Neuronal stem cell (in vitro differentiated cells): ENCODE measurements at regions not wholly inside any gene's neighbourhood (a gene's known extent, or its start where the extent isn't known, plus 50 kb on each side); places are given as distances from the start of the nearest gene placed in this dataset.
"Not testable (repeated sequence)": the region's sequence is repeated elsewhere in the genome, so short reads cannot be mapped to it uniquely, and the experiment has no call there.

ENCODE experiments used
- DNase-seq: peaks from one replicate; pipeline ENCODE4 v3.0.0-alpha.2; 2013; ENCODE audit warnings: low spot score
- H2AFZ ChIP-seq: one replicate; pipeline ENCODE4 v1.6.1; 2013; ENCODE audit warnings: mild to moderate bottlenecking, low read length, inconsistent platforms
- H2AK5ac ChIP-seq: 2 replicates; pipeline ENCODE4 v1.6.1; 2013; ENCODE audit warnings: low read depth, mild to moderate bottlenecking, inconsistent platforms, low read length, moderate library complexity, mixed read lengths
- H2BK120ac ChIP-seq: 2 replicates; pipeline ENCODE4 v1.6.1; 2013; ENCODE audit warnings: low read depth, mild to moderate bottlenecking, inconsistent platforms, low read length, moderate library complexity, mixed read lengths
- H2BK12ac ChIP-seq: one replicate; pipeline ENCODE4 v1.6.1; 2013; ENCODE audit warnings: low read length, inconsistent platforms
- H2BK15ac ChIP-seq: 2 replicates; pipeline ENCODE4 v1.6.1; 2013; ENCODE audit warnings: mild to moderate bottlenecking, low read length, inconsistent platforms, mixed read lengths
- H2BK5ac ChIP-seq: one replicate; pipeline ENCODE4 v1.6.1; 2013; ENCODE audit warnings: inconsistent platforms, mild to moderate bottlenecking, low read length, moderate library complexity
- H3K14ac ChIP-seq: one replicate; pipeline ENCODE4 v1.6.1; 2013; ENCODE audit warnings: low read length, inconsistent platforms
- H3K18ac ChIP-seq: 2 replicates; pipeline ENCODE4 v1.6.1; 2013; ENCODE audit warnings: low read length, inconsistent platforms
- H3K23ac ChIP-seq: 2 replicates; pipeline ENCODE4 v1.6.1; 2013; ENCODE audit warnings: low read depth, mild to moderate bottlenecking, mixed read lengths, low read length, inconsistent platforms; ENCODE audit not compliant: poor library complexity
- H3K27ac ChIP-seq: replicated peaks from 3 replicates; pipeline ENCODE4 v1.5.1; 2013; ENCODE audit warnings: low read length, inconsistent platforms
- H3K27me3 ChIP-seq, 3 experiments: 2 replicates each; pipeline ENCODE4 v1.6.1; 2013; ENCODE audit warnings: low read length in 3 of 3, mild to moderate bottlenecking in 2 of 3, inconsistent platforms in 1 of 3, low read depth in 1 of 3, mixed read lengths in 1 of 3, moderate library complexity in 1 of 3; ENCODE audit not compliant: control insufficient read depth in 3 of 3, insufficient read depth in 3 of 3
- H3K36me3 ChIP-seq, 2 donors: replicated peaks in 1 of 2; 2 replicates each; pipeline ENCODE4 v1.6.1; 2013; ENCODE audit warnings: low read length in 2 of 2; ENCODE audit not compliant: control insufficient read depth in 2 of 2, insufficient read depth in 2 of 2
- H3K4ac ChIP-seq: 2 replicates; pipeline ENCODE4 v1.6.1; 2013; ENCODE audit warnings: inconsistent platforms, mild to moderate bottlenecking, low read length, moderate library complexity
- H3K4me1 ChIP-seq, 2 donors: 1 replicate in 1 of 2; 2 replicates in 1 of 2; pipeline ENCODE4 v1.6.1; 2013; ENCODE audit warnings: low read length in 2 of 2, low read depth in 1 of 2; ENCODE audit not compliant: control insufficient read depth in 2 of 2, insufficient read depth in 1 of 2
- H3K4me2 ChIP-seq: one replicate; pipeline ENCODE4 v1.6.1; 2013; ENCODE audit warnings: mild to moderate bottlenecking, low read length, inconsistent platforms; ENCODE audit not compliant: insufficient read depth, poor library complexity, severe bottlenecking
- H3K4me3 ChIP-seq, 2 donors: 2 replicates each; pipeline ENCODE4 v1.5.1; 2013; ENCODE audit warnings: low read length in 2 of 2, mild to moderate bottlenecking in 2 of 2, inconsistent platforms in 1 of 2, moderate library complexity in 1 of 2
- H3K79me1 ChIP-seq: one replicate; pipeline ENCODE4 v1.6.1; 2013; ENCODE audit warnings: low read depth, mild to moderate bottlenecking, inconsistent platforms, low read length, moderate library complexity
- H3K9ac ChIP-seq: one replicate; pipeline ENCODE4 v1.6.1; 2013; ENCODE audit warnings: mild to moderate bottlenecking, low read depth, low read length, inconsistent platforms; ENCODE audit not compliant: poor library complexity
- H3K9me3 ChIP-seq, 2 donors: replicated peaks in 1 of 2; 2 replicates each; pipeline versions ENCODE3 to v1.6.1; 2013; ENCODE audit warnings: low read length in 2 of 2, mild to moderate bottlenecking in 2 of 2, inconsistent platforms in 1 of 2, low read depth in 1 of 2, mixed read lengths in 1 of 2, moderate library complexity in 1 of 2; ENCODE audit not compliant: control insufficient read depth in 2 of 2, insufficient read depth in 1 of 2
- H4K8ac ChIP-seq: one replicate; pipeline ENCODE4 v1.6.1; 2013; ENCODE audit warnings: low read depth, mild to moderate bottlenecking, inconsistent platforms, low read length, moderate library complexity
- H4K91ac ChIP-seq: one replicate; pipeline ENCODE4 v1.6.1; 2013; ENCODE audit warnings: low read length, low read depth, mild to moderate bottlenecking, inconsistent platforms; ENCODE audit not compliant: poor library complexity
- WGBS, 2 donors: extraction: QIAGEN DNeasy Blood & Tissue Kit; methylation state at CpG; one replicate each; pipeline ENCODE4 v1.1.7; 2013; ENCODE audit warnings: missing lambda C conversion rate in 2 of 2, mixed read lengths in 1 of 2; ENCODE audit not compliant: insufficient read length in 2 of 2, insufficient replicate concordance in 1 of 2; ENCODE audit errors: extremely low coverage in 2 of 2; 5-methylcytosine and 5-hydroxymethylcytosine counted together

DNA sequence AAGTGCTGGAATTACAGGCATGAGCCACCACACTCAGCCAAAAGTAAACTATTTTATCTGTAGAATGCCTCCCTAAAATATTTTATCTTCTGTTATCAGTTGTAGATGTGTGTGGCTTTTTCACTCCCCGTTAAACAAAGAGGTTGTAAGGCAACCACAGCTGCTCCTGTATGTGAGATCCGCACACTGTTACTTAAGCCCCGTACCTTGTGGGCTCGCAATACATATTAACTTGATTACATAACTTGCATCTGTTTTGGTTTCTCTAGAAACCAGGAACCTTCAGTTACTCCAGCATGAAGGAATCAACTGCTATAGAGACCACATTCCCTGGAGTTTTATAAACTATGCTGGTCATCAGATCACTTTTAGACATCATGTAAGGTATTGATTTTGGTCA lies 420.1 kb upstream of the SLC35B3 start:
- no peak for DNase-seq
- Histone ChIP-seq H2BK15ac (no peak overlapping the region), H2AK5ac (no peak overlapping the region), H3K4me1 (no peaks in the 10 kb centered on the region), H4K8ac (no peak overlapping the region), H3K4me3 (no peak overlapping the region), H3K14ac (no peak overlapping the region), H3K9me3 (no peaks in the 10 kb centered on the region), H3K36me3 (no peaks in the 10 kb centered on the region), H3K79me1 (no peaks in the 10 kb centered on the region), H4K91ac (no peak overlapping the region), H2AFZ (no peak overlapping the region), H3K27ac (no peak overlapping the region), H2BK12ac (no peak overlapping the region), H3K9ac (no peak overlapping the region), H3K23ac (no peak overlapping the region), H3K18ac (no peak overlapping the region), H3K4ac (no peak overlapping the region), H2BK120ac (no peak overlapping the region), H3K4me2 (no peak overlapping the region), H2BK5ac (no peak overlapping the region), H3K27me3 (no peaks in the 10 kb centered on the region)
- WGBS, 2 donors = no CpG with 5 or more reads among the region's 4 CpGs

DNA sequence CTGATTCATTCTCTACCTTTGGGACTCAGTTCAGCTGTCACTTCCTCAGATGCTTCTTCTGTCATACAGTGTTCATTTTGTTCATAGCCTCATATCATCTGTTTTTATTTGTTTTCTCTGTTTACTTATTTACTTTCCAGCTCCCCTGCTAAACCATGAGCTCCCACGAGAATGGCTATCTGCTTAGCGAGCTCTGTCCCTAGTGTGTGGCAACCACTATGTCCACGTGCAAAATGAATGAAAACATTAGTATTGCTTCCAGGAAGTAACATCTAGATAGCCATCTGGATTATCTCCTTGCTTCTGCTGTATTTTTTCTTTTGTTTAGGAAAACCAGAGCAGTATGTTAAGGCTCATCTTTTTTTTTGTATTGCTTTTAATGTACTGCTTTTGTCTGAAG lies 417.0 kb upstream of the SLC35B3 start:
- H4K91ac ChIP-seq = no peak overlapping the region
- no peaks in the 10 kb centered on the region for H3K9me3 ChIP-seq
- H3K18ac ChIP-seq = no peak overlapping the region
- no peak overlapping the region for H3K4me2 ChIP-seq
- no peak overlapping the region for H2BK120ac ChIP-seq
- no CpG with 5 or more reads among the region's 3 CpGs for WGBS, 2 donors
- no peak overlapping the region for H2BK12ac ChIP-seq
- H3K9ac ChIP-seq = no peak overlapping the region
- no peak overlapping the region for H2BK5ac ChIP-seq
- H3K27ac ChIP-seq = no peak overlapping the region
- H3K27me3 ChIP-seq = no peaks in the 10 kb centered on the region
- no peak overlapping the region for H2BK15ac ChIP-seq
- no peak overlapping the region for H2AK5ac ChIP-seq
- no peaks in the 10 kb centered on the region for H3K4me1 ChIP-seq
- H2AFZ ChIP-seq = no peak overlapping the region
- DNase-seq = no peak
- no peak overlapping the region for H3K4me3 ChIP-seq
- H3K14ac ChIP-seq = no peak overlapping the region
- H3K4ac ChIP-seq = no peak overlapping the region
- no peaks in the 10 kb centered on the region for H3K36me3 ChIP-seq
- H3K23ac ChIP-seq = no peak overlapping the region
- H4K8ac ChIP-seq = no peak overlapping the region
- no peaks in the 10 kb centered on the region for H3K79me1 ChIP-seq

DNA sequence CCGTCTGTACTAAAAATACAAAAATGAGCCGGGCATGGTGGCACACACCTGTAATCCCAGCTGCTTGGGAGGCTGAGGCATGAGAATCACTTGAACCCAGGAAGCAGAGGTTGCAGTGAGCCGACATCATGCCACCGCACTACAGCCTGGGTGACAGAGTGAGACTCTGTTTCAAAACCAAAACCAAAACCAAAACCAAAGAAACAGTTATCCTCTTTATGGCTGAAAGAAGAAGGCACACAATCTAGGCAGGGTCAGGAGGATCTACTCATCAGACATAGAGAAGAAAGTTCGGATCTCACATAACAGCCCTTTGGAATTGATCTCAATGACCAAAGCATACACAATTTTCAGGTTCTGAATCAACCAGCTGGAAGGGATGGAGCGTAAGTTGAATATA lies 411.3 kb upstream of the SLC35B3 start:
- DNase-seq, H2BK5ac ChIP-seq, H3K9ac ChIP-seq, H4K91ac ChIP-seq, H2AFZ ChIP-seq, H3K4me2 ChIP-seq, H3K4me3 ChIP-seq, H3K4me1 ChIP-seq, H3K23ac ChIP-seq, H3K27me3 ChIP-seq, H3K36me3 ChIP-seq, H3K9me3 ChIP-seq, H2BK15ac ChIP-seq, H3K27ac ChIP-seq, H4K8ac ChIP-seq, H2BK120ac ChIP-seq, H2AK5ac ChIP-seq, H2BK12ac ChIP-seq, H3K14ac ChIP-seq, H3K4ac ChIP-seq, H3K79me1 ChIP-seq, H3K18ac ChIP-seq: not testable (repeated sequence)
- no CpG with 5 or more reads among the region's 6 CpGs for WGBS, 2 donors

DNA sequence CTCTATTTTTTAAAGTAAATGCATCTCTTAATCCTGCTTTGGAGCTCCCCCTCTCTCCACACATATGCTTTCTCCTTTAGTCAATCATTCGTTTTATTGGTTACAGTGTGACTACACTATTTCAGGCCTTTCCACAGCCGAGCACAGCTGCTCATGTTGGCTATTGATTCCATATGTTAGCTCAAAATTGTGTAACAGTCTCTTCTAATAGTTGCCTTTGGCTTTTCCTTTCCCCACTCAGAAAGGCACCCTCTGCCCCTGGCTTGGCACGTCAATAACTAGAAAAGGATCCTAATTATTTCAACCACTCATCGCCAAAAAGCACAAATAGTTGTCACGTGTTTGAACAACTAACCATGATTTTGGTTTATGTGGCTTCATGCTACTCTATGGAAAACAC lies 410.3 kb upstream of the SLC35B3 start:
- Histone ChIP-seq H3K4me2 (no peak overlapping the region), H2BK120ac (no peak overlapping the region), H2AFZ (no peak overlapping the region), H3K18ac (no peak overlapping the region), H3K27ac (no peak overlapping the region), H2BK12ac (no peak overlapping the region), H3K4me3 (no peak overlapping the region), H3K36me3 (no peaks in the 10 kb centered on the region), H3K4me1 (no peaks in the 10 kb centered on the region), H3K4ac (no peak overlapping the region), H3K14ac (no peak overlapping the region), H3K79me1 (no peaks in the 10 kb centered on the region), H3K9me3 (no peaks in the 10 kb centered on the region), H4K8ac (no peak overlapping the region), H3K9ac (no peak overlapping the region), H4K91ac (no peak overlapping the region), H2BK15ac (no peak overlapping the region), H3K23ac (no peak overlapping the region), H2AK5ac (no peak overlapping the region), H3K27me3 (no peaks in the 10 kb centered on the region), H2BK5ac (no peak overlapping the region)
- no CpG with 5 or more reads among the region's 5 CpGs for WGBS, 2 donors
- DNase-seq = no peak
